ENCODE measurements at regions not wholly inside any gene's neighbourhood (a gene's known extent, or its start where the extent isn't known, plus 50 kb on each side); places are given as distances from the start of the nearest gene placed in this dataset.

GRCh38 chr6:125662296-125662695, 87.1 kb upstream of the HEY2 start:
- DNase-seq, result no peak

- DNase-seq, result no peak
Measured at GRCh38 chr6:125665295-125665814, 84.1 kb upstream of the HEY2 start.

GRCh38 chr6:125667326-125667725, 82.1 kb upstream of the HEY2 start:
- DNase-seq, result no peak

- DNase-seq, result no peak
Measured at GRCh38 chr6:125668071-125668470, 81.4 kb upstream of the HEY2 start.

- DNase-seq, result no peak
Measured at GRCh38 chr6:125670568-125670967, 78.9 kb upstream of the HEY2 start.

- no peak for DNase-seq
Measured at GRCh38 chr6:125671323-125671722, 78.1 kb upstream of the HEY2 start.

- DNase-seq, result no peak
Measured at GRCh38 chr6:125674230-125674629, 75.2 kb upstream of the HEY2 start.

GRCh38 chr6:125678601-125679000, 70.8 kb upstream of the HEY2 start:
- DNase-seq, result no peak

GRCh38 chr6:125679128-125679527, 70.3 kb upstream of the HEY2 start:
- DNase-seq, result no peak

GRCh38 chr6:125679651-125680050, 69.8 kb upstream of the HEY2 start:
- DNase-seq, result no peak

- no peak for DNase-seq
Measured at GRCh38 chr6:125682939-125683338, 66.5 kb upstream of the HEY2 start.

GRCh38 chr6:125688138-125688537, 61.3 kb upstream of the HEY2 start:
- DNase-seq, result no peak

- DNase-seq, result no peak
Measured at GRCh38 chr6:125693480-125693879, 56.0 kb upstream of the HEY2 start.

GRCh38 chr6:125699591-125699990, 49.8 kb upstream of the HEY2 start:
- no peak for DNase-seq

All from NCI-H1092 treated with DMSO at 0.1 percent for 48 hours (cell line).